LNCaP clone FGC (cell line): ENCODE measurements at regions not wholly inside any gene's neighbourhood (a gene's known extent, or its start where the extent isn't known, plus 50 kb on each side); places are given as distances from the start of the nearest gene placed in this dataset.
A peak's percentile ranks its signal among the peaks of the same experiment; 100 is the strongest.
"Not testable (repeated sequence)": the region's sequence is repeated elsewhere in the genome, so short reads cannot be mapped to it uniquely, and the experiment has no call there.

ENCODE experiments used
- DNase-seq: peaks from one replicate; pipeline ENCODE4 v3.0.0-alpha.2; 2011; ENCODE audit warnings: low read depth
- H3K4me3 ChIP-seq: 2 replicates; pipeline ENCODE4 v1.5.1; 2011; ENCODE audit warnings: mild to moderate bottlenecking, low read depth, low read length, control low read depth
- CTCF ChIP-seq: IDR thresholded peaks from 2 replicates; pipeline ENCODE4 v1.5.1; 2012; ENCODE audit warnings: mild to moderate bottlenecking; ENCODE audit not compliant: control insufficient read depth, insufficient read depth; ENCODE audit errors: extremely low read depth

- H3K4me3 ChIP-seq, DNase-seq: not testable (repeated sequence)
These were observed 71.0 kb downstream of the DAPL1 start for GRCh38 chr2:158866082-158866481.

GRCh38 chr2:158867531-158868191, 72.5 kb downstream of the DAPL1 start:
- DNase-seq, result not testable (repeated sequence)

GRCh38 chr2:158868386-158868785, 73.3 kb downstream of the DAPL1 start:
- H3K4me3 ChIP-seq, DNase-seq: not testable (repeated sequence)

More at GRCh38 chr2:158867531-158868191, 72.5 kb downstream of the DAPL1 start:
- not testable (repeated sequence) for H3K4me3 ChIP-seq

GRCh38 chr2:158869122-158869521, 74.0 kb downstream of the DAPL1 start:
- not testable (repeated sequence) for DNase-seq, H3K4me3 ChIP-seq

- not testable (repeated sequence) for DNase-seq, H3K4me3 ChIP-seq
These were observed 74.5 kb downstream of the DAPL1 start for GRCh38 chr2:158869609-158870008.

GRCh38 chr2:158878003-158878402, 82.9 kb downstream of the DAPL1 start:
- H3K4me3 ChIP-seq, result no peak overlapping the region
- DNase-seq, result no peak
- no peak for TF ChIP-seq CTCF

- TF ChIP-seq CTCF, result no peak
- no peak overlapping the region for H3K4me3 ChIP-seq
- no peak for DNase-seq
These were observed 84.2 kb downstream of the DAPL1 start for GRCh38 chr2:158879229-158879903.

- no peak overlapping the region for H3K4me3 ChIP-seq
- no peak for TF ChIP-seq CTCF
- no peak for DNase-seq
These were observed 86.1 kb upstream of the TANC1 start for GRCh38 chr2:158882297-158882696.

- not testable (repeated sequence) for DNase-seq, H3K4me3 ChIP-seq
These were observed 83.9 kb upstream of the TANC1 start for GRCh38 chr2:158884552-158884951.

- not testable (repeated sequence) for DNase-seq, H3K4me3 ChIP-seq
These were observed 83.3 kb upstream of the TANC1 start for GRCh38 chr2:158885018-158885678.

- peak; percentile 50 for DNase-seq
- not testable (repeated sequence) for H3K4me3 ChIP-seq
These were observed 82.8 kb upstream of the TANC1 start for GRCh38 chr2:158885679-158886050.
